Tibial nerve (tissue), 4 donors: ENCODE measurements at regions not wholly inside any gene's neighbourhood (a gene's known extent, or its start where the extent isn't known, plus 50 kb on each side); places are given as distances from the start of the nearest gene placed in this dataset.

Source experiments
- DNase-seq, 2 donors: peaks; one replicate each; pipeline ENCODE4 v3.0.0-alpha.2; 2019; ENCODE audit warnings: low spot score in 2 of 2
- H3K27ac ChIP-seq, 4 donors: fragments of 200-600 bp; sonication (generic) in 3 of 4; one replicate each; pipeline ENCODE4 v1.5.1; 2017 to 2019; ENCODE audit warnings: mild to moderate bottlenecking in 1 of 4
- H3K27me3 ChIP-seq, 2 donors: fragments of 200-600 bp; sonication (generic) in 1 of 2; one replicate each; pipeline versions ENCODE4 v1.5.1 to v1.6.0; 2017 to 2019
- H3K36me3 ChIP-seq, 3 donors: fragments of 200-600 bp; sonication (generic); one replicate each; pipeline ENCODE4 v1.5.1; 2018 to 2019
- H3K4me1 ChIP-seq, 4 donors: fragments of 200-600 bp; sonication (generic) in 3 of 4; one replicate each; pipeline ENCODE4 v1.5.1; 2017 to 2019
- H3K4me3 ChIP-seq, 4 donors: fragments of 200-600 bp; sonication (generic) in 3 of 4; one replicate each; pipeline ENCODE4 v1.5.1; 2017 to 2019; ENCODE audit warnings: mild to moderate bottlenecking in 1 of 4, moderate library complexity in 1 of 4
- H3K9me3 ChIP-seq, 4 donors: fragments of 200-600 bp; sonication (generic) in 3 of 4; one replicate each; pipeline ENCODE4 v1.5.1; 2017 to 2019
- EP300 ChIP-seq, 2 donors: sonication (generic); formaldehyde crosslinking; IDR thresholded peaks; one replicate each; pipeline ENCODE4 v1.6.1; 2017; ENCODE audit warnings: antibody characterized with exemption in 2 of 2, mild to moderate bottlenecking in 1 of 2
- POLR2A ChIP-seq, 2 donors: fragments of 450-650 bp; IDR thresholded peaks; one replicate each; pipeline ENCODE4 v1.6.1; 2017; ENCODE audit warnings: antibody characterized with exemption in 2 of 2, mild to moderate bottlenecking in 2 of 2, moderate library complexity in 2 of 2
- whole genome bisulfite sequencing, 2 donors: methylation state at CpG; one replicate each; pipeline ENCODE4 v1.1.5; 2018; 5-methylcytosine and 5-hydroxymethylcytosine counted together
- TF ChIP-seq, protein P1 (sequence below), 5 experiments: fragments of 200-600 bp in 3 of 5; fragments of 450-650 bp in 2 of 5; sonication (generic) in 3 of 5; IDR thresholded peaks; one replicate each; pipeline ENCODE4 v1.5.1; 2016 to 2019; ENCODE audit warnings: antibody characterized with exemption in 5 of 5, mild to moderate bottlenecking in 3 of 5, moderate library complexity in 2 of 5

DNA sequence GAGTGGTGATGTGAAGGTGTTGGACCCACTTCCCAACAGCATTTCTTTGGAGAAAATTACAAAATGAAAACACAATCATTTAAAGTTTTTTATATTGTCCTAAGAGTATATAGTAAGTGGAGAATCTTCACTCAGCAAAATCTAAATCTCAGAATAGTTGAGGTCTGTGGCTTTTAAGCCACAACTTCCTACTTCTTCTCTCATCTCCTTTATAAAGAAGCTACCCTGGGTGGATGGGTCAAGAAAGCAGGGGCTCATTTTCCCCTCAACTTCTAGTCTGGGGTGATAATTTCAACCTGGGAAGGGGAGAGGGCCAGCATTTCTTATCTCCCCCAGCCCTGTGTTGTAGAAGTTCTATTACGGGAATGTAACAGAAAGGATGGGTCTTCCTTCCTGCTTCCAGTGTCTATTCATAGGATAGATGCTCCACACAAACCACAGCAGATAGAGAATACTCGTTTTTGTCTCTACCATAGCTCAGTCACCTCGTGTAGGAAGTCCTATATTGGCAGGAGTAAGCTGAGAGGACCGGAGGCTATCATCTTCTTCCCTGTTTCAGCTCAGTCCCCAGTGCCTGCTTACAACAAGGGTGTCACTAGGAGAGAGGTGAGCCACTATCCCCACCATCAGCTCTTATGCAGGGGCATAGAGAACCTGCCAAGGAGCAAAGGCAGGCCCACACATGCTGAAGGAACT lies 341.5 kb downstream of the CASP12 start:
- H3K4me1 ChIP-seq = peaks cover 0 to 2% (median 0%) of the 10 kb centered on the region in 4 donors
- DNase-seq = no peak
- H3K4me3 ChIP-seq = no peak overlapping the region
- H3K27ac ChIP-seq = no peak overlapping the region
- TF ChIP-seq, protein P1, sequence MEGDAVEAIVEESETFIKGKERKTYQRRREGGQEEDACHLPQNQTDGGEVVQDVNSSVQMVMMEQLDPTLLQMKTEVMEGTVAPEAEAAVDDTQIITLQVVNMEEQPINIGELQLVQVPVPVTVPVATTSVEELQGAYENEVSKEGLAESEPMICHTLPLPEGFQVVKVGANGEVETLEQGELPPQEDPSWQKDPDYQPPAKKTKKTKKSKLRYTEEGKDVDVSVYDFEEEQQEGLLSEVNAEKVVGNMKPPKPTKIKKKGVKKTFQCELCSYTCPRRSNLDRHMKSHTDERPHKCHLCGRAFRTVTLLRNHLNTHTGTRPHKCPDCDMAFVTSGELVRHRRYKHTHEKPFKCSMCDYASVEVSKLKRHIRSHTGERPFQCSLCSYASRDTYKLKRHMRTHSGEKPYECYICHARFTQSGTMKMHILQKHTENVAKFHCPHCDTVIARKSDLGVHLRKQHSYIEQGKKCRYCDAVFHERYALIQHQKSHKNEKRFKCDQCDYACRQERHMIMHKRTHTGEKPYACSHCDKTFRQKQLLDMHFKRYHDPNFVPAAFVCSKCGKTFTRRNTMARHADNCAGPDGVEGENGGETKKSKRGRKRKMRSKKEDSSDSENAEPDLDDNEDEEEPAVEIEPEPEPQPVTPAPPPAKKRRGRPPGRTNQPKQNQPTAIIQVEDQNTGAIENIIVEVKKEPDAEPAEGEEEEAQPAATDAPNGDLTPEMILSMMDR (IDR thresholded peaks at IDR 0.05) = no peak
- no peak for TF ChIP-seq EP300 (IDR thresholded peaks at IDR 0.05)
- no peak for TF ChIP-seq POLR2A (IDR thresholded peaks at IDR 0.05)
- no peaks in the 10 kb centered on the region for H3K9me3 ChIP-seq
- 79 to 81% methylated on average over 4 of the region's 4 CpGs for WGBS, 2 donors
- no peaks in the 10 kb centered on the region for H3K27me3 ChIP-seq
- no peaks in the 10 kb centered on the region for H3K36me3 ChIP-seq

DNA sequence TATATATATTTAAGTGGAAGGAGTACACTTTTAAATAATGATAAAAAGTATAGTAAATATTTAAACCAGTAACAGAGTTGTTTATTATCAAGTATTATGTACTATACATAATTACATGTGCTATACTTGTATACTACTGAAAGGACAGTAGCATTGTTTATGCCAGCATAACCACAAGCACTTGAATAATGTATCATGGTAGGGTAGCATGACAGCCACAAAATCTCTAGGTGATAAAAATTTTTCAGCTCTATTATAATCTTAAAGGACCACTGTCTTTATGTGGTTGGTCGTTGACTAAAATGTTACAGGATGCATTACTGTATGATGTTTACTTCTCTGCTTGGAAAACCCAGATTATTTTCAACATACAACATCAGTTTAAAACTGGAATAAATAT lies 349.2 kb downstream of the CASP12 start:
- DNase-seq = no peak
- TF ChIP-seq, protein P1 (IDR thresholded peaks at IDR 0.05) = no peak
- TF ChIP-seq EP300 (IDR thresholded peaks at IDR 0.05) = no peak
- 76% methylated on average over 1 of the region's 1 CpG for WGBS, 2 donors
- Histone ChIP-seq H3K4me1 (no peaks in the 10 kb centered on the region), H3K27ac (no peak overlapping the region), H3K27me3 (no peaks in the 10 kb centered on the region), H3K9me3 (no peaks in the 10 kb centered on the region), H3K4me3 (no peak overlapping the region), H3K36me3 (no peaks in the 10 kb centered on the region)

DNA sequence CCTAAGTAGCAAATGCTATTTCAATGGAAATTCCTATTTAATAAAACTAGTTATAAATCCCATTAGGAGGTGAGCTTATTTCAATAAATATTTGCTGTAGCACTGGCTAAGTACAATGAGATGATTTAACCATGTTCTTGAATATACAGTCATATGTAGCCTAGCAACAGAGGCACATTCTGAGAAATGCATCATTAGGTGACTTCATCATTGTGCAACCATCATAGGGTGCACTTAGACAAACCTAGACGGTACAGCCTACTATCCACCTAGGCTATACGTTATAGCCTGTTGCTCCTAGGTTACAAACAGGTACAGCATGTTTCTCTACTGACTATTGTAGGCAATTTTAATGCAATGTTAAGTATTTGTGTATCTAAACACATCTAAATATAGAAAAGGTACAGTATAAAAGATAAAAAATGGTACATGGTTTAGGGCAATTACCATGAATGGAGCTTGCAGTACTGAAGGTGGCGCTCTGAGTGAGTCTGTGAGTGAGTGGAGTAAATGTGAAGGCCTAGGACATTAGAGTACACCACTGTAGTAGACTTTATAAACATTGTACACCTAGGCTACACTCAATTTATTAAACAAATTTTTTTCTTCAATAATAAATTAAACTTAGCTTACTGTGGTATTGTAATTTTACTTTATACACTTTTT lies 350.1 kb downstream of the CASP12 start:
- H3K4me1 ChIP-seq = no peaks in the 10 kb centered on the region
- TF ChIP-seq, protein P1 (IDR thresholded peaks at IDR 0.05) = no peak
- no peak for TF ChIP-seq EP300 (IDR thresholded peaks at IDR 0.05)
- no peaks in the 10 kb centered on the region for H3K36me3 ChIP-seq
- no peak overlapping the region for H3K27ac ChIP-seq
- H3K27me3 ChIP-seq = no peaks in the 10 kb centered on the region
- 94 to 95% methylated on average over 3 of the region's 3 CpGs for WGBS, 2 donors
- H3K9me3 ChIP-seq = no peaks in the 10 kb centered on the region
- H3K4me3 ChIP-seq = no peak overlapping the region
- DNase-seq = no peak

DNA sequence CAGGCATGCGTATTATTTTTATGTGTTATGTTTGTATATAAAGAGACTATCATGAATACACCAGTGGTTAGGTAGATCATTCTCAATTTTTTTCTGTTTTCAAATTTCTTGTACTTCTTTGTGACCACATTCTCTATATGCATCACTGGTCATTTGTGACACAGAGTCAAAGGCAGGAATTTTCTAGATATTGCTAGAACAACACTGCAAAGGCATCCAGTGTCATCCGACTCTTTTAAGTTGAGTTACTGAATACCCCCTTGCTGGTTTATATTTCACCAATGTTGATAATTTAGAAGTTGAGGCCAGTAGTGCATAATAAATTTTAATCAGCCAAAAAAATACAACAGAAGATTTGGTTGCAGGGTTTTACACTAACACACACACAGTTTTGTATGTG lies 351.8 kb downstream of the CASP12 start:
- Histone ChIP-seq H3K4me3 (no peak overlapping the region), H3K27ac (no peak overlapping the region), H3K9me3 (no peaks in the 10 kb centered on the region), H3K4me1 (no peaks in the 10 kb centered on the region), H3K36me3 (no peaks in the 10 kb centered on the region), H3K27me3 (no peaks in the 10 kb centered on the region)
- WGBS, 2 donors = 95 to 97% methylated on average over 2 of the region's 2 CpGs
- no peak for DNase-seq
- TF ChIP-seq POLR2A (IDR thresholded peaks at IDR 0.05) (no peak), EP300 (IDR thresholded peaks at IDR 0.05) (no peak)
- TF ChIP-seq, protein P1 (IDR thresholded peaks at IDR 0.05) = no peak

DNA sequence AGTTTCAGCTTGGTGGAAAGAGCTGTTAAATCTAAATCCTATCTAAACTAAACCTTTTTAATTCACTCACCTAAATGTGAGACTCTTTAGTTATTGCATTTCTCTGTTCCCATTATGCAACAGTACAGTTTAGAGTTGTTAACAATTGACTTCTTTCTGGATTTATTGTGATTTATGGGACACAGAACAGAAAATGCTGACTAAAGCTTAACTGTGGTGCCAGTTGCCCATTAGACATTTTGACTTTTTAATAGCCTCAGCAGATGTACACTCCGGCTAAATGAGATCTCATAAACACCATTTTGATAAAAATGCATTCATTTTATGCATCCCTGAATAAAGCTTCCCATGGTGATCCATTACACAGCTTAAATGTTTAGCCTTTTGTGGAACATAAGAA lies 356.6 kb downstream of the CASP12 start:
- no peak for DNase-seq
- Histone ChIP-seq H3K27ac (no peak overlapping the region), H3K4me3 (no peak overlapping the region), H3K27me3 (no peaks in the 10 kb centered on the region), H3K9me3 (no peaks in the 10 kb centered on the region), H3K4me1 (no peaks in the 10 kb centered on the region), H3K36me3 (no peaks in the 10 kb centered on the region)
- 33 to 38% methylated on average over 1 of the region's 1 CpG for WGBS, 2 donors
- TF ChIP-seq POLR2A (IDR thresholded peaks at IDR 0.05) (no peak), EP300 (IDR thresholded peaks at IDR 0.05) (no peak)
- TF ChIP-seq, protein P1 (IDR thresholded peaks at IDR 0.05) = no peak
